OCI-LY1 (cell line): ENCODE measurements at regions not wholly inside any gene's neighbourhood (a gene's known extent, or its start where the extent isn't known, plus 50 kb on each side); places are given as distances from the start of the nearest gene placed in this dataset.

Source experiments
- H2AFZ ChIP-seq: fragments of 200-600 bp; sonication (generic), shearing (Covaris generic); 2 replicates; pipeline ENCODE4 v1.6.0; 2014; ENCODE audit warnings: antibody characterized with exemption, mild to moderate bottlenecking, low read length
- H3F3A ChIP-seq: fragments of 200-600 bp; sonication (generic), shearing (Covaris generic); 2 replicates; pipeline ENCODE4 v1.6.0; 2014; ENCODE audit warnings: mild to moderate bottlenecking, antibody characterized with exemption, low read length, moderate library complexity; ENCODE audit not compliant: insufficient read depth
- H3K27ac ChIP-seq: fragments of 200-600 bp; sonication (generic); 2 replicates; pipeline ENCODE4 v1.5.1; 2014; ENCODE audit warnings: low read length, mixed run types, mild to moderate bottlenecking, low read depth; ENCODE audit not compliant: poor library complexity, severe bottlenecking
- H3K27me3 ChIP-seq: fragments of 200-600 bp; sonication (generic); 2 replicates; pipeline ENCODE4 v1.6.0; 2014; ENCODE audit warnings: antibody characterized with exemption, mild to moderate bottlenecking, low read length, moderate library complexity; ENCODE audit not compliant: insufficient read depth
- H3K36me3 ChIP-seq: fragments of 200-600 bp; sonication (generic); 2 replicates; pipeline ENCODE4 v1.6.1; 2014; ENCODE audit warnings: mild to moderate bottlenecking, antibody characterized with exemption, low read length, moderate library complexity, mixed read lengths; ENCODE audit not compliant: insufficient read depth
- H3K4me1 ChIP-seq: fragments of 200-600 bp; sonication (generic); 2 replicates; pipeline ENCODE4 v1.5.1; 2014; ENCODE audit warnings: mild to moderate bottlenecking, low read length, moderate library complexity; ENCODE audit not compliant: insufficient read depth, severe bottlenecking
- H3K4me2 ChIP-seq: fragments of 200-600 bp; sonication (generic), shearing (Covaris generic); 2 replicates; pipeline ENCODE4 v1.6.1; 2014; ENCODE audit warnings: low read length
- H3K4me3 ChIP-seq: fragments of 200-600 bp; sonication (generic); 2 replicates; pipeline ENCODE4 v1.5.1; 2014; ENCODE audit warnings: low read length, low read depth, mild to moderate bottlenecking, mixed read lengths; ENCODE audit not compliant: poor library complexity, severe bottlenecking
- H3K79me2 ChIP-seq: fragments of 200-600 bp; shearing (Covaris generic); 2 replicates; pipeline ENCODE4 v1.6.1; 2016; ENCODE audit warnings: mixed run types, low read length, mixed read lengths; ENCODE audit not compliant: insufficient read depth
- H3K9ac ChIP-seq: fragments of 200-600 bp; sonication (generic), shearing (Covaris generic); 2 replicates; pipeline ENCODE4 v1.6.1; 2014; ENCODE audit warnings: mild to moderate bottlenecking, low read length, mixed read lengths
- H3K9me2 ChIP-seq: fragments of 200-600 bp; sonication (generic), shearing (Covaris generic); 2 replicates; pipeline ENCODE4 v1.6.1; 2014; ENCODE audit warnings: low read depth, mild to moderate bottlenecking, low read length, mixed read lengths
- H3K9me3 ChIP-seq: fragments of 200-600 bp; shearing (Covaris generic); 2 replicates; pipeline ENCODE4 v1.6.1; 2014; ENCODE audit warnings: low read length, mixed read lengths
- H4K20me1 ChIP-seq: fragments of 200-600 bp; sonication (generic), shearing (Covaris generic); 2 replicates; pipeline ENCODE4 v1.6.0; 2016; ENCODE audit warnings: mild to moderate bottlenecking, low read length; ENCODE audit not compliant: insufficient read depth
- CTCF ChIP-seq: fragments of 200-600 bp; sonication (generic), shearing (Covaris generic); IDR thresholded peaks from 2 replicates; pipeline ENCODE4 v1.5.1; 2017; ENCODE audit warnings: mild to moderate bottlenecking, antibody characterized with exemption, low read length, moderate library complexity, mixed read lengths
- EZH2 ChIP-seq: fragments of 200-600 bp; sonication (generic), shearing (Covaris generic); IDR thresholded peaks from 2 replicates; pipeline ENCODE4 v1.8.0; 2017; ENCODE audit warnings: borderline replicate concordance, mixed run types, mild to moderate bottlenecking, antibody characterized with exemption, low read length, moderate library complexity, mixed read lengths

- Histone ChIP-seq H3K36me3 (no peaks in the 10 kb centered on the region), H3K79me2 (no peaks in the 10 kb centered on the region), H4K20me1 (no peaks in the 10 kb centered on the region), H3K9ac (no peak overlapping the region), H3K4me3 (no peak overlapping the region), H3K4me2 (no peak overlapping the region), H3K27ac (no peak overlapping the region), H3F3A (no peaks in the 10 kb centered on the region), H3K9me3 (no peaks in the 10 kb centered on the region), H3K27me3 (no peaks in the 10 kb centered on the region), H3K4me1 (peaks cover 11% of the 10 kb centered on the region), H2AFZ (no peak overlapping the region), H3K9me2 (no peaks in the 10 kb centered on the region)
- TF ChIP-seq EZH2: no peak
- TF ChIP-seq CTCF: no peak
Observed at GRCh38 chr11:110375351-110375750, 54.4 kb upstream of the FDX1 start.

- Histone ChIP-seq H3K27ac (no peak overlapping the region), H4K20me1 (no peaks in the 10 kb centered on the region), H3K9me3 (no peaks in the 10 kb centered on the region), H3K27me3 (no peaks in the 10 kb centered on the region), H3K9me2 (no peaks in the 10 kb centered on the region), H3K79me2 (no peaks in the 10 kb centered on the region), H3K36me3 (no peaks in the 10 kb centered on the region), H3K4me3 (no peak overlapping the region), H3F3A (no peaks in the 10 kb centered on the region), H3K4me1 (peaks cover 11% of the 10 kb centered on the region), H3K4me2 (no peak overlapping the region), H3K9ac (no peak overlapping the region), H2AFZ (no peak overlapping the region)
- TF ChIP-seq EZH2: no peak
- TF ChIP-seq CTCF: no peak
Observed at GRCh38 chr11:110376021-110376420, 53.7 kb upstream of the FDX1 start.

GRCh38 chr11:110376711-110377324 is 52.9 kb upstream of the FDX1 start:
- no peaks in the 10 kb centered on the region; the same call in 1 of the 2 replicates for H3K9me2 ChIP-seq
- no peak overlapping the region for H3K27ac ChIP-seq
- H3K4me3 ChIP-seq: peak overlapping the region; percentile 17
- no peaks in the 10 kb centered on the region for H4K20me1 ChIP-seq
- H3K4me1 ChIP-seq: peaks cover 11% of the 10 kb centered on the region
- no peaks in the 10 kb centered on the region for H3K79me2 ChIP-seq
- peak overlapping the region; percentile 42 for H2AFZ ChIP-seq
- H3K9me3 ChIP-seq: no peaks in the 10 kb centered on the region
- TF ChIP-seq CTCF (peak; percentile 99), EZH2 (no peak)
- H3F3A ChIP-seq: no peaks in the 10 kb centered on the region
- no peaks in the 10 kb centered on the region for H3K36me3 ChIP-seq
- H3K4me2 ChIP-seq: peak overlapping the region; percentile 57
- H3K9ac ChIP-seq: no peak overlapping the region
- H3K27me3 ChIP-seq: no peaks in the 10 kb centered on the region
